A673 (cell line): ENCODE measurements at regions not wholly inside any gene's neighbourhood (a gene's known extent, or its start where the extent isn't known, plus 50 kb on each side); places are given as distances from the start of the nearest gene placed in this dataset.

ENCODE experiments used
- CTCF ChIP-seq: fragments of 300-800, 200-600 bp; sonication (generic); conservative IDR thresholded peaks from 2 replicates; pipeline ENCODE4 v1.5.1; 2017; ENCODE audit warnings: low read depth, mild to moderate bottlenecking, antibody characterized with exemption, low read length, moderate library complexity, mixed read lengths
- EZH2 ChIP-seq: fragments of 200-600 bp; sonication (generic); IDR thresholded peaks from 2 replicates; pipeline ENCODE4 v1.6.1; 2017; ENCODE audit warnings: borderline replicate concordance, low read depth, mild to moderate bottlenecking, mixed read lengths, antibody characterized with exemption, low read length; ENCODE audit not compliant: poor library complexity, severe bottlenecking

- TF ChIP-seq CTCF (no peak), EZH2 (no peak)
Observed at GRCh38 chr12:130227641-130228040, 65.4 kb downstream of the FZD10 start.
